MCF 10A (cell line): ENCODE measurements at regions not wholly inside any gene's neighbourhood (a gene's known extent, or its start where the extent isn't known, plus 50 kb on each side); places are given as distances from the start of the nearest gene placed in this dataset.

Experiments
- BruUV-seq: library from RNA; stranded (reverse); fragments of 400-500 nt; replicated peaks from 2 replicates; lab custom pipeline; 2021; lab: Mats Ljungman, UMichigan
- CTCF ChIA-PET: fragments of 300-600 bp; sonication (Branson Sonifier 250); formaldehyde crosslinking; extraction: SDS; loops from one replicate; lab custom pipeline; 2021; ENCODE audit warnings: antibody characterized with exemption, inconsistent platforms; lab: Yijun Ruan, JAX
- POLR2A ChIA-PET: fragments of 300-600, 350-650 bp; sonication (Branson Sonifier 250); formaldehyde crosslinking; extraction: SDS; loops from one replicate; lab custom pipeline; 2020; ENCODE audit warnings: antibody characterized with exemption, inconsistent platforms; lab: Yijun Ruan, JAX
- DNase-seq: peaks from one replicate; pipeline ENCODE4 v3.0.0-alpha.2; 2018; ENCODE audit not compliant: unreplicated experiment
- H3K27ac Mint-ChIP-seq: one replicate; pipeline ENCODE4 v1.8.0; 2022; ENCODE audit warnings: mild to moderate bottlenecking, low read depth, mixed read lengths; ENCODE audit not compliant: unreplicated experiment
- H3K27me3 Mint-ChIP-seq: one replicate; pipeline ENCODE4 v1.8.0; 2022; ENCODE audit warnings: mixed read lengths; ENCODE audit not compliant: insufficient read depth, unreplicated experiment
- H3K36me3 Mint-ChIP-seq: one replicate; pipeline ENCODE4 v1.8.0; 2022; ENCODE audit warnings: mild to moderate bottlenecking, moderate library complexity, mixed read lengths; ENCODE audit not compliant: insufficient read depth, unreplicated experiment
- H3K4me1 Mint-ChIP-seq: one replicate; pipeline ENCODE4 v1.8.0; 2022; ENCODE audit warnings: mixed read lengths; ENCODE audit not compliant: insufficient read depth, unreplicated experiment
- H3K4me3 Mint-ChIP-seq: one replicate; pipeline ENCODE4 v1.8.0; 2022; ENCODE audit warnings: mild to moderate bottlenecking, moderate library complexity, mixed read lengths; ENCODE audit not compliant: unreplicated experiment
- H3K9me3 Mint-ChIP-seq: one replicate; pipeline ENCODE4 v1.8.0; 2022; ENCODE audit warnings: mixed read lengths; ENCODE audit not compliant: unreplicated experiment
- CTCF ChIP-seq: fragments of 200-600 bp; IDR thresholded peaks from one replicate; pipeline ENCODE4 v1.8.0; 2022; ENCODE audit warnings: antibody characterized with exemption, mild to moderate bottlenecking; ENCODE audit not compliant: unreplicated experiment
- intact Hi-C: fragments of 100-400 bp; cut with micrococcal nuclease; formaldehyde crosslinking; loops from 2 replicates; pipeline ENCODE4 v1.14.1; 2022

GRCh38 chrX:149097786-149098185 lies 407.3 kb downstream of the IDS start:
- Mint-ChIP-seq H3K4me3 (no peak overlapping the region), H3K27ac (no peak overlapping the region), H3K36me3 (no peaks in the 10 kb centered on the region), H3K4me1 (no peaks in the 10 kb centered on the region), H3K9me3 (peaks cover 18% of the 10 kb centered on the region), H3K27me3 (no peaks in the 10 kb centered on the region)
- no TSS peak for BruUV-seq
- intact Hi-C loops, result no loop called here
- ChIA-PET CTCF (interaction anchor here (1.1 kb wide), 2 partner anchors 12 to 24 kb away, joined by 3 read pairs; no protein-coding TSS in a partner anchor), POLR2A (no interaction called here)
- TF ChIP-seq CTCF, result no peak
- DNase-seq, result no peak

- ChIA-PET POLR2A (no interaction called here), CTCF (no interaction called here)
- TF ChIP-seq CTCF, result no peak
- Mint-ChIP-seq H3K4me3 (no peak overlapping the region), H3K4me1 (no peaks in the 10 kb centered on the region), H3K9me3 (peaks cover 23% of the 10 kb centered on the region), H3K36me3 (no peaks in the 10 kb centered on the region), H3K27me3 (no peaks in the 10 kb centered on the region), H3K27ac (no peak overlapping the region)
- DNase-seq, result no peak
- intact Hi-C loops, result no loop called here
- BruUV-seq, result no TSS peak
These were observed 412.9 kb downstream of the IDS start for GRCh38 chrX:149092179-149092578.

- Mint-ChIP-seq H3K27ac (no peak overlapping the region), H3K4me1 (no peaks in the 10 kb centered on the region), H3K27me3 (no peaks in the 10 kb centered on the region), H3K4me3 (no peak overlapping the region), H3K9me3 (peaks cover 6% of the 10 kb centered on the region), H3K36me3 (peaks cover 6% of the 10 kb centered on the region)
- intact Hi-C loops, result no loop called here
- POLR2A ChIA-PET, result no interaction called here
- DNase-seq, result peak; percentile 3
- no TSS peak for BruUV-seq
- no peak for TF ChIP-seq CTCF
- CTCF ChIA-PET, result interaction anchor here (0.7 to 0.9 kb wide), 2 partner anchors 11 to 129 kb away, joined by 3 to 4 read pairs; no protein-coding TSS in a partner anchor
These were observed 425.2 kb downstream of the IDS start for GRCh38 chrX:149079805-149080406.

GRCh38 chrX:149074398-149074797 lies 430.7 kb downstream of the IDS start:
- no TSS peak for BruUV-seq
- H3K27ac Mint-ChIP-seq, result no peak overlapping the region
- no peak for TF ChIP-seq CTCF
- H3K4me1 Mint-ChIP-seq, result no peaks in the 10 kb centered on the region
- H3K9me3 Mint-ChIP-seq, result no peaks in the 10 kb centered on the region
- no peaks in the 10 kb centered on the region for H3K36me3 Mint-ChIP-seq
- ChIA-PET POLR2A (no interaction called here), CTCF (no interaction called here)
- H3K4me3 Mint-ChIP-seq, result no peak overlapping the region
- intact Hi-C loops, result no loop called here
- DNase-seq, result peak; percentile 32
- no peaks in the 10 kb centered on the region for H3K27me3 Mint-ChIP-seq
